Stimulated activated CD4-positive, alpha-beta T cell treated with anti-CD3 and anti-CD28 coated beads, Interleukin-15, amount 100 ng/mL, for 48 hours (primary cell): ENCODE measurements at regions not wholly inside any gene's neighbourhood (a gene's known extent, or its start where the extent isn't known, plus 50 kb on each side); places are given as distances from the start of the nearest gene placed in this dataset.

ENCODE experiments used
- DNase-seq, 2 donors: peaks; one replicate each; pipeline ENCODE4 v3.0.0-alpha.2; 2020; ENCODE audit warnings: low read depth in 2 of 2

DNA sequence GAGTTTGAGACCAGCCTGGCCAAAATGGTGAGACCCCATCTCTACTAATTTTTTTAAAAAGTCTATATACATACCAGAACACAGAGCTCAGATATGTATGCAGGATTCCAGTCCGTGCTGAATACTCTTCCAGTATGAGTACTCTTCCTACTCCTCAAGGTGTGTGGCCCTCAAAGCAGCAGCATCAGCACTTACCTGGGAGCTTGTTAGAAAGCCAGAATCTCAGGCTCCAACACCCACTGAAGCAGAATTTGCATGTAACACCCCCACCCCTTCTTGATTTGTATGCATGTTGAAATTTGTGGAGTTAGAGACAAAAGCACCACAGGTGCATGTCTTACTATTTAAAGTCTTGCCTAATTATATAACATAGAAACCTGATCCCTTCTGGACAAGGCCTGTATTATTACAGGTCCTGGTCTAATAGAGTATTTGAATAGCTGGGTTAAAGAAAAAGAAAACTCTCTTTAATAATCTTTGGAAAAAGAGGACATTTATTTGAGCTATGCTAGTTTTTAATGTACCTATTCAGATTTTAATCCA lies 50.3 kb upstream of the NFE2L2 start:
- no peak for DNase-seq

- DNase-seq, result no peak
Observed at GRCh38 chr2:177315364-177315763, 50.8 kb upstream of the NFE2L2 start.

DNA sequence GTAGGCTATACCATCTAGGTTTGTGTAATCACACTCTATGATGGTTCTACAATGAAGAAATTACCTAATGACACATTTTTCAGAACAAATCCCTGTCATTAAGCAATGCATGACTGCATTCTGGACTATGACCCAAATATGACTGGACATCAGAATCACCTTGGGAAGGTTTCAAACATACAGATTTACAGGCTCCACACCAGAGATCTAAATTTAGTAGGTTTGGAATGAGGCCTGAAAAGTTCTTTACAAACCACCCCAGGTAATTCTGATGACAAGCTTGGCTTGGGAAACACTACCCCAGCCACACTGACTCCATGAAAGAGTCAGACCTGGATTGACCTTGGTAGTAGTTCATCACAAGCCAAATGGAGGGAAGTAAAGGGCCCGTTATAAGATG lies 52.2 kb upstream of the NFE2L2 start:
- DNase-seq, result no peak

DNA sequence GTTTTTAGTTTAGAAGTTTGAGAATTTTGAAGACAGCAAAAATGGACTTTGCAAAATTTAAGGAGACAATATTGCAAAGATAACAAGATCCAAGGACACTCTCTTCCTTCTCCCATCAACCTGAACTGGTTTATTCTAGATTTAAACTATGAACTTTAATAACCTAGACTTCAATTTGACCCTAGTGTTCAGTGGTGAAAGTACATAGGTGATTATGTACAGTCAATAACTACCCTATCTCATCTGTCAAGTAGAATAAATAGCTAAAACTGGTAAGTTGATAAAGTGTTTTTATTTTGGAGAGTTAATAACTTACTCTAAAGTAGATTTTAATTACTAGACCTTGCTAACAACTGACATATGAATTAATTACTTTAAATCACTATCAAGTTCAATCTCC lies 52.9 kb upstream of the NFE2L2 start:
- DNase-seq, result no peak

DNA sequence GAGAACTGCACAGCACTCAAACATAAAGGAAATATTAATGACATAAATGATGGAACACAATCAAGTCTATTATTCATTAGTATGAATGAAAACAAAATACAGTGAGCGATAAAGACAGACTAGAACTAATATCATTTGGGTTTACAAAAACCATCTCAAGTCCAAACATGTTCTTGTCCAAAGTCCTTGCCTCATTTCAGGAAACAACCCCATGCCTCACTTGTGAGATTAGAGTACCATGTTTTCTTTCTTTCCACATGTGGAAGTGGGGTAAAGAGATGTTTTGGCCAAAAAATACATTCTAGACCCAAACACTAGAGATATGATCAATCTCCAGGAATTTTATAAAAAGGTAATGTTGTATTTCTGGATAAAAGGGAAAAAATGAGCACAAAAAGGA lies 53.3 kb upstream of the NFE2L2 start:
- no peak for DNase-seq

- DNase-seq, result no peak
Observed at GRCh38 chr2:177318613-177319012, 54.1 kb upstream of the NFE2L2 start.

DNA sequence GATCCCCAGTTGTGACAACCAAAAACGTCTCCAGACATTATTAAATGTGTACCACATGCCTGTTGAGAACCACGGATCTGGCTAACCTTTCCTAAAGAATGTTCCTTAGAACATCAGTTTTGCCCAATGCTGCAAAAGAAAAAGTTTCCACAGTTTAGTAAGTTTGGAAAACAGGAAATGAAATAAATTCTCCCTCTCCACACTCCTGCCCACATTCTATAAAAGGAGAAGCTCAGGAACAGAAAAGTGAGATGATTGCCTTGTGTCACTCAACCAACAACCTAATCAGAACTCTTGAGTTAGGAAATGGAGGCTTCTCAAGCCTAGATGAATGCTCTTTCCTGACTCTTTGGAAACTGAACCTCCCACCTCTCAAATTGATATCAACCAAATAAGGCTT lies 56.1 kb upstream of the NFE2L2 start:
- no peak for DNase-seq

- DNase-seq, result no peak
Observed at GRCh38 chr2:177322801-177323261, 58.3 kb upstream of the NFE2L2 start.

DNA sequence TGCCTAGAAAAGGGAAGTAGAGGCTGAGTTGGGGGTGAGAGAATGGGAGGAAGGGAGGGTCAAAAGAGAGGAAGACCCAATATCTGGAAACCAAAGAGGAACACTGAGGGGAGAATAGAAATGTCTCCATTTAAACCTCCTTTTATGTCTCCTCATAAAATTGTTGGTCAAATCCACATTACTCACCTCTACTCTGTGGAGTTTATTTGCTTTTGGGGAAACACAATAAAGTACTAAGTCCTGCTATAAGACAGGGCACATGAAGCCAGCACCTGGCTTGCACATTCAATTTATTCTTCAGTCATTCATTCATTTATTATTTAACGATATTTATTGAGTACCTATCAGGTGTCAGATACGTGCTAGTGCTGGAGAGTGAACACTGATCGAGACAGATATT lies 60.3 kb upstream of the NFE2L2 start:
- DNase-seq, result no peak

- no peak for DNase-seq
Observed at GRCh38 chr2:177325554-177325953, 61.0 kb upstream of the NFE2L2 start.

DNA sequence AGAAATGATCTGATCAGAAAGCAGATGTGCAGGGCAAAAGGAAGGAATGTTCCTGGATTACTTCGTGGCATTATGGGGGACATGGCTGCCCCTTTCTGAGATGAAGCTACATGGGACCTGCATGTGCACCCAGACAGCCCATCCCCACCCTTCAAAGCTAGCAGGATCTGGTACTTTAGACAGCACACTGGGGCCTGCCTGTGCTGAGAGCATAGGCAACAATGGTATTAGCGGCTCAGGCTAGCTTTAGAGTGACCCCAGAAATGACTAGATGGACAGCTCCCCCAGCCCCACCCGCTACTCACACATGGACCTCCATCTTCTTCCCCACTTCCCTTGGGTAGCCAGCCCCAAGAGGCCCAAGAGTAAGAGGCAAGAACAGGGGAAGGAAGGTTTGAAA lies 61.5 kb upstream of the NFE2L2 start:
- no peak for DNase-seq

DNA sequence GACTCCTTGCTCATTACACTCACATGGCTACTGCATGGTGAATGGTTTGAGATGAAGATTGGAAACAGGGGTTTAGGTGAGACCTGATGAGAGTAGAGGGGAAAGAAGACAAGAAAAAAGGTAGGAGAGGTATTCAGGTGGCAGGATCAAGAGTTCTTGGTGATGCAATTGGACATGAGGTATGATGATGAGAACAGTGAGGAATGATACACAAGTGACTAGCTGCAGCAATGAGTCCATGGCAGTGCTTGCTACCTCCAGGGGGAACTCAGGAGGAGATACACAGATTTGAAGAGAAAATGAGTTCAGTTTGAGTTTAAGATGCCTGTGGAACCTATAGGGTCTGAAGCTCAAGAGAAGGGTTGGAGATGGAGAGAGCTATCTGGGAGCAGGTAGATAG lies 62.1 kb upstream of the NFE2L2 start:
- no peak for DNase-seq

DNA sequence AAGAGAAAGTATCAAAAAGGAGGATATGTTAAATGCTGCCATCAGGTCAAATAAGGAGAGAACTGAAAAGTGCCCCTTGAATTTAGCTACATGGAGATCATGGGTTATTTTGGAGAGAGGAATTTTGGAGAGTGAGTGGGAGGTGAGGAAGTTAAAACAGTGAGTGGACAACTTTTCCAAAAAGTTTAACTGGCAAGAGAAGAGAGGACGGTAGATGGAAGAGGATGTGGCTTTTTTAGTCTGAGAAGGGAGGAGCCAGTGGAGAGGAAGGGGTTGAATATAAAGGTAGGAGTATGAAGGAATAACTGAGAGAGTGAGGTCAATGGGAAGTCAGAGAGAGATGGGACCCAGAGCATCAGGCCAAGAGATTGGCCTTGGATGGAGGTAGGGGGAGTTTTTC lies 62.5 kb upstream of the NFE2L2 start:
- no peak for DNase-seq

GRCh38 chr2:177328056-177328455 lies 63.5 kb upstream of the NFE2L2 start:
- no peak for DNase-seq

GRCh38 chr2:177329064-177329463 lies 63.5 kb upstream of the AGPS start:
- no peak for DNase-seq

DNA sequence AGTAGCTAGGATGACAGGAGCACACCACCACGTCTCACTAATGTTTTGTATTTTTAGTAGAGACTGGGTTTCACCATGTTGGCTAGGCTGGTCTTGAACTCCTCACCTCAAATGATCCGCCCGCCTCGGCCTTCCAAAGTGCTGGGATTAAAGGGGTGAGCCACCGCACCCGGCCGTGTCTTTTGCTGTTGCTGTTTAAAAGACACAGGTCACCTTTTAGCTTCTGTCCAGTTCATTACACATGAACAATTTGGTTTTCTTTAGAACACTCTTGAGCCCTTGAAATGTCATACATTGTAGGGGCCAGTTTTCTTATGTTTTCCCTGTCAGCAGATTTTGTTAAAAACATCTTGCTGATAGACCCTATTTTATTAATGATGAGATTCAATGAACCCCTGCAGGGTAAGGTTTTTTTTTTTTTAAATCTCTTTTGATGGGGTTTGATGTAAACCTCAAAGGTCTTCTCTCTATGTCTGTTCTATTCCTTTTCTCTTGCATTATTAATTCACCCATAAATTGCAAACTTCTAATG lies 61.0 kb upstream of the AGPS start:
- no peak for DNase-seq

- peak in 1 of 2 donors; percentile 9 for DNase-seq
Observed at GRCh38 chr2:177332026-177332991, 60.3 kb upstream of the AGPS start.

DNA sequence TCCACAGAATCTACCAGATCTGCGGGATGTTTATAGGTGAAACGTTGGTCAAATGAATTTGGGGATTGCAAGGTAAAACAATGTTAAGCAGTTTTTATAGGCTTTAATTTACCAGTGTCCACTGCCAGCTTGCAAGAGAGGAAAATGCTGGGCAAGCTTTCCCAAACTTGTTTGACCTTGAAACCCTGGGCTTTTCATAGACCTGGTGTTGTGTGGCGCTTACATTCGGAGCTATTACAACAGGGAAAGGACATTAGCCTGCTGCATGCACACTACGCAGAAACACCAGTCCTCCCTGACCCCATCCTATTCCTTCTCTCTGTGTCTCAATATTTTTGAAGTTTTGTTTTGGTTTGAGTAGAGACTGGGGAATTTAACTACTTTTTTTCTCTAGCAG lies 59.6 kb upstream of the AGPS start:
- DNase-seq, result no peak

- no peak for DNase-seq
Observed at GRCh38 chr2:177334940-177335543, 57.5 kb upstream of the AGPS start.

- DNase-seq, result no peak
Observed at GRCh38 chr2:177335917-177336450, 56.6 kb upstream of the AGPS start.

DNA sequence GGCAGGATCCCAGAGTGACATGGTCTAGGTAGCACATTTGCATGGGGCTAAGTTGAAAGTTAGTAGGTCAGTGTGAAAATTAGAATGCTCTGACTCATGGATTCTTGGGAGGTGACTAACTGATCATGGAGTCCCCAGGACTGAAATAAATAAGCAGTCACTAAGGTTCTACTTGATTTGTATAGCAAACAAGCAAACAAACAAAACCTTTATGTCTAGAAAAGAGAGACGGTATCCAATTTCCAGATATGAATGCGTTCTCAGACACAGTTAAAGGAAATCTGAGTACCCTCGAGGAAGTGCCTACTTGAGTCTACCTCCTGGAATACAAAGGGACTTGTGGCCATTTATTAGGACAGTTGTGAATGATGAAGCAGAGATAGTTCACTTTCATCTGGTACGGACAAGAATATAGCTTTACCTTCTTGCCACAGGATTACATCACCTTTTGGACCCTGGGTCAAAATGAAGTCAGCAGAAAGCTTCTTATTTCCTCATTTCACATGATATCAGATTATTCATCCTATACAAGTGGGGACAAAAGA lies 54.3 kb upstream of the AGPS start:
- DNase-seq, result no peak

DNA sequence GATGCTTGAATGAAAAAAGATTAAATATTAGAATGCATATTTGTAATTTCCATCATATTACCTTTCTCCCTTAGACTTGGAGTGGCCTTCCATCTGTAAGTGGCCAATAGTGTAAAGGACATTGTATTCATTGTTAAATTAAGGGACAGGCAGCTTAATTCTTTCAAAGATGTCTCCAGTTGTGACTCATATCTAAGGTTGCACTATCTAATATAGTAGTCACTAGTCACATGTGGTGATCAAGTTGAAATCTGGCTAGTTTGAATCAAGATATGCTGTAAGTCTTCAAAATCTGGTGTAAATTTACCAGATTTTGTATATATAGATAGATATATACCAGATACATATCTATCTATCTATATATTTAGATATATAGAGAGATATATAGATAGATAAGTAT lies 52.4 kb upstream of the AGPS start:
- no peak for DNase-seq
